NCI-H2227 (cell line): ENCODE measurements at regions not wholly inside any gene's neighbourhood (a gene's known extent, or its start where the extent isn't known, plus 50 kb on each side); places are given as distances from the start of the nearest gene placed in this dataset.

Experiments
- DNase-seq: peaks from one replicate; lab custom pipeline; 2025; ENCODE audit not compliant: unreplicated experiment; lab: John Stamatoyannopoulos, UW

DNA sequence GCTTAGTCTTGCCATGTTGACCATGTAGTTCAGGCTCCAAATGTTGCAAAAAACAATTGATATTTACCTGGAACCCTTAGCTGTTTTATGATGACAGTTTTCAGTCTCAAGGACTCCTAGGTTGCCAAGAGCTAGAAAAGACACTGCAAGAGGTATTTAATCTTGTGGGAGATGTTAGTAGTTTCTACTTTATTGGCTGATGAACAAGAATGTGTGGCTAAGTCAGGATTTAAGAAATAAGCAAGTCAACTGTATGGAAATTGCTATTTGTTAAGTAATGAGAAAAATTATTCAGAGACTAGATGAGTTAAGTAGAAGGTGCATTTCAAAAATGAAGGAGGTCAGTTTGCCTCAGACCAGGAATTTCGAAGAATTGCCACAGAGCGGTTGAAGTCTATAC is 639.7 kb upstream of the USP24 start:
- DNase-seq, result no peak

DNA sequence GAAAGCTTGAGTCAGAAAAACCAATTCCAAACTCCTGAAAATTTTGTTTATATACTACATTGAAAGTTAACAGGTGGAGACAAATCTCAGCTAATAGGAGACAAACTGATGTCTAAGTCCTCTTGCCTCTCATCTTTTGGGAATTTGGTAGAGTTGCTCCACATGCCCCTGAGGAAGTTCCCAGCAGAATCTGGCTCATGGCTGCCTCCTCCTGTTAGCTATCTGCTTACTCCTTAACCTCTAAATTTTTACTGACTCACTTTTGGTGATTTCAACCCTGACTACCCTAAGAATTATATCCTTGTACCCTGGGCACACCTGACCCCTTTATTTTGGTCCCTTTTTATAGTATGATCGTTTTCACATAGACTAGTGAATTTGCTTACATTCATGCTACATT is 633.7 kb upstream of the USP24 start:
- DNase-seq, result no peak

DNA sequence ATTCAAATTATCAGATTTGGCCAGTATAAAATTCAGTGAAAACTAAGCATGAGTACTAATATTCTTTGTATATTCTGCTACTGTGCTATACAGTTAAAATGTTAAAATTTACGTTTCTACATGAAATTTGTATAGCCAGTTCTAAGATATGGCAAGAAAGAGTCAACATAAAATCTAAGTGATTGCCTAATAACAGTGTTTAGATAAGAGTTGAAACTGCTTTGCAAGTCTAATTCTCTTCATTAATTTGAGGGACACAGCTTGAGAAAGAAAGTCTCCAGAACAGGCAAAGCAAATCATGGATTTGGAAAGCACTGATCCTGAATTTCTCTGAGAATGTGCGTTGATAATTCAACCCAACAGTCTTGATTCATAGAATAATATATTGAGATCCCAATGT is 630.9 kb upstream of the USP24 start:
- DNase-seq, result no peak

DNA sequence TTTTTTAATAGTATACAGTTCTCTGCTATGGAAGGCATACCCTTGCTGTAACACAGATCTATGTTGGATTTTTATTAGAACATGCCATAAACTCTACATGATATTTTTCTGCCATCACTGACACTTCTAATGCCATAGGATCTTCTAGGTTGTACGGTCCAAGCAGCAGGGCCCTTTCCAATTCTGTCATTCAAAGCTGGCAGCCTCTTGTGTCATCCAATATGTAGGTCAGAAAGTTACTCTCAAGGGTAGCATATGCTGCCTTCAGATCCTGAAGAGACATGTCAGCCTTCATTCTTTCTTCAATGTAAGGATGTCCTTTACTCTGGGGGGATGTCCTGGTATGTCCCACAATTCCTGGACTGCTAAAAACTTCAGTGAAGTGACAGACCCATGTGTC is 629.2 kb upstream of the USP24 start:
- DNase-seq, result no peak

DNA sequence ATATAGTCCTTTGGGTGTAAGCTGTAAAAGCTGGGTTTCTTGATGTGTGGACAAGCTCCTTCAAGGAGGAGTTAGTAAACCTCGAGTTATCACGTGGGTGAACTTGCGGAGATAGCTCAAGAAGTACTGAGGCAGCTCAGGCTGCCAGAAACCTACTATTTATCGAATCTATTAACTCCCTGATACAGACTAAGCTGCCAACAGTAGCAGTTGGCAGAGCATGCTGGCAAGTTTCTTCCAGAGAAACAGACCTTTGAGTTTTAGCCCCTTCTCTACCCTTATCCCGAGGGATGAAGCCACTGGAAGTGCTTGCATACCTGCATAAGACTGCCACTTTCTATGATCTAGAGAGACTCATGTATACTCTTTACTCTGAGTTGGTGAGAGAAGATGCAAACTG is 624.5 kb upstream of the USP24 start:
- DNase-seq, result no peak

DNA sequence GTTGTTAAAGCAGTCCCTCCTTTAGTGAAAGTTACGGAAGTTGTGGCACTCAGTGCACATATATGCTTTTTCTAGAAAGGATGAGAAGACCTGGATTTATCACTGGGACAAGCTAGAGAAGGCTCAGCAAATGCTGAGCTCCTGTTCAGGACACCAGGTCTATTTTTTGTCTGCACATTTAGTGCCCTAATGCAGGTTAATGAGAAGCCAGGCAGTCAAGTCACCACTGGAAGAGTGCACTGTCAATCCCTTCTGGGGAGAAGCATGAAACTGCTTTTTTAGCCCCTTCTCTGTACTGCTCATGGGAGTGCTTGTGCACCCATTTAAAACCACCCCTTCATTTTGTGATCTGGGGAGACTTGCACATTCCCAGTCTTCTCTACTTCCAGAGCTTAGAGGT is 624.1 kb upstream of the USP24 start:
- no peak for DNase-seq

DNA sequence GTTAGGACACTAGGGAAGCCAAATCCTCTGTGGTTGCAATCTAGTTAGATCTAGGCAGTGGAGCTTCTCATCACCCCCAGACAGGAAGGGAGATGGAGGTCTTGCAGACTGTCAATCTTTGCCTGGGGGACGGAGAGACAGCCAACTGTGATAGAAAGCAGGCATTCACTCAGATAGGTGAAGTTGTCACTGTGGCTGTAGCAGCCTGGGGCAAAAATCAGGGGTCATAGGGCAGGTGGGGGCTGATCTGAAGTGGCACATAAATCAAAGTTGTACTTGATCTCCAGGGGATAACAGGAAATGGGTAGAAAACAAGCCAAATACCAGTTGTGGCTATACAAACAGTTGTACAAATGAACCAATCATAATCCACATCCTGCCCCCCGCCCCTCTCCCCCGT is 620.9 kb upstream of the USP24 start:
- no peak for DNase-seq

DNA sequence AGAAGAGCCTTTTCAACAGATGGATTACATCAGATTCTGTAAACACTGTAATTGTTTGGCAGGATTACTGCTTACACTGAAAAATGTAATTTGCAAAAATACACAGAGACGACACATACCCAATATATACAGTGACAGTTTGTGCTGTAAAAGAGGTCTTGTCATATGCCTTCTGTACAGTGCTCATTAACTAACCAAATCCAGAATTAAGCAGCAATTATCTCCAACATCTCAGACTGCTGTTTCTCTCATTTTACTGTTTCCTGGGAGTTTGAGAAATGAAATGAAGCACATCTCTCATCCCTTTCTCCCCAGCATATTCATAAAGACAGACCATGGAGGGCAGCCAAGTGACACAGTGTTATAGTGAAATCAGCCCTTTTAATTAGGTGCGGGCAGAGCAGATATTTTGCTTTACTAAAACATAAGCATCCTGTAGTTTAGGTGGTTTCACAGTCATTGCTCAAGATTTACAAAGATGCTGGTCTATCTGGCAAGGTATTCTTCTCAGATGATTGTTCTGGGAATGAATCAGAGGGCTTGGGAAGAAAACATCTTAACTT is 618.4 kb upstream of the USP24 start:
- DNase-seq, result no peak

DNA sequence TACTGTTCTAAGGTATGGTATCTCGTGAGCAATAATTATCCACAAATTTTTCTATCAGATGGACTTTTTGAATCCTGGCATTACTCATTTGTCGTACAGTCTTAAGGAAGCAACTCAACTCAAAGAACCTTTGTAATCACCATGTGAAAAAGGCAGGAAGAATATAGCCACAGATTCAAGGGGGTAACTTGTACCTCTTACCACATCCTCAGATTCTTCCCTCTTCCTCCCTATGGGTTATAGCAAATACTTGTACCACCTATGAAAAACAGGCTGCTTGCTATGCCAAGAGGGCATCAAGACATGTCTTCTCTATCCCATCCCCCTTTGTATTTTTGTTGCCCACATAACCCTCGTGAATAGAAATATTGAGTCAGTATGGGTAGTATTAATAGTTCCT is 616.6 kb upstream of the USP24 start:
- DNase-seq, result no peak

DNA sequence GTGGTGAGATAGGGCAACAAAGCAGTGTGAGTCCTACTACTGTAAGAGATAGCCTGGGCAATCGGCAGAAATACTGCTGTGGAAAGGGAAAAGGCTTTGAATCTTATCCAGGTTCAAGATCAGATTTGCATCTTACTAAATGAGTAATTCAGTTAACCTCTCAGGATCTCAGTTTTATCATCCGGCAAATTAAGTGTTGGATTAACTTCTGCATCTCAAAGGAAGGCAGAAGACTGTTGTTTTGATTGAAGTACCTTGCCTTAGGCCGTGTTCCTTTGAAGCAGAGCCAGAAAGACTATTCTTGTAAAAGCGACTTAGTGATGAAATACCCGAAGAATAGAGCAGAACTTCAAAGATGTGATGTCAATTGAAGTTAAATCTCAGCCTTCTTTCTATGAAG is 612.9 kb upstream of the USP24 start:
- no peak for DNase-seq

DNA sequence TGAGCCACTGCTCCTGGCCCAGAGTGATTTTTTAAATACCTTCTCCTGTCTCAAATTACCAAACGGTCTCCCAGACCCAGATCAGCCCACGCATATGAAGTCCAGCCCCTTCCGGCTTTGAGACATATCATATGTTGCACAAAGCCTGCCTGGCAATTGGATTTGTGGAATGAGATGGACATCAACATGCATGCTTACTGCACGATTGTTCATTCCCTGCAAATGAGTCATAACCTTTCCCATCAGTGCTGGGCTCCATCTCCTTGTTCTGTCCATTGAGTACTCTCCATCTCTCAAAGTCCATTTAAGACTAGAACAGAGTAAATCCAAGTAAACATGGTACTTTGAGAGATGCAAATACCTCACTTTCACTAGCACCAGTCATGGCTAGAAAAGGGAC is 612.2 kb upstream of the USP24 start:
- no peak for DNase-seq

DNA sequence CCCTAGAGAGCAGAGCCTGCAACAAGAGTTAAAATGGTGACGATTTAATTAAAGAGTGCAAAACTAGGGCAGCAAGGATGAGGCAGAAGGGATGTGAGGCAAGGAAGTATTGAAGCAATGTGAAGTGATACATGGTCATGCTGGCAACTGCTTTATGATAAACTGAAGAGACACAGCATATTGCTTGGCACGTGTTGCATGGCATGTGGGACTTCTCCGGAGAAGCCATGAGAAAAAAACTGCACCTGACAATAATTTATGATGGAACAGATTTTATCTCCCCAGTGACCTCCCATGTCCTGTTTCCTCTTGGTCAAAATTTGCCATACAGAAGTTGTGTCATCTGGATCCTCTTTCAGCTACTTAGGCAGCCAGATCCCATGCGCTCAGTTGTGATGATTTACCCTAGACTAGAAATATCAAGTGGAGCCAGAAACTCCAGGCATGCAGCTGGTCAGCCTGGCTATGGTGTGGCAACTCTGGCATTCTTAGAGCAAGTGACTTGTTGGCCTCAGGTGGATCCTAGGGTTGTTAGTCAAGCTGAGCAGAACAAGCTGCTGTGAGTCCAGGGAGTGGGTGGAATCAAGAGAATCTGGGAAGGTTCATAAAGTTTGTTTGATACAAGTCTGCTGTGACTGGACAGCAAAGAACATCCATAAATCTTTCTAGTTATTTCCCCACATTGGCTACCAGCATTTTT is 611.4 kb upstream of the USP24 start:
- no peak for DNase-seq

DNA sequence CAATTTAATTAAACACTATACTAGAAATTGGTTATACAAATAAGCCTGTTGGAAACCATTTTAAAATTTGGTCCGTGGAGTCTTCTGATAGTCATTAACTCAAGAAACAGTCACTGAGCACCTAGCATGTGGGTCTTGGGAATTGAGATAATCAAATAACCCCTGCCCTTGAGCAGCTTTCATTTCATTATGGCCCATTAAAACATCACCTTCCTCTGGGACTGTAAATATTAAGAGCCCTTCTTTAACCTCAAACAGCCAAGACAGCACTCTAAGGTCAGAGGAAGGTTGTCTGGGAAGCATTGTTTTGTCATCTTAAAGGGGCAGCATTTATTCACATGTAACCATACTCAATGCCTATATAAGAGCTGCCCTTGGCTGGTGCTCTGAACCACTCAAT is 610.3 kb upstream of the USP24 start:
- DNase-seq, result no peak

DNA sequence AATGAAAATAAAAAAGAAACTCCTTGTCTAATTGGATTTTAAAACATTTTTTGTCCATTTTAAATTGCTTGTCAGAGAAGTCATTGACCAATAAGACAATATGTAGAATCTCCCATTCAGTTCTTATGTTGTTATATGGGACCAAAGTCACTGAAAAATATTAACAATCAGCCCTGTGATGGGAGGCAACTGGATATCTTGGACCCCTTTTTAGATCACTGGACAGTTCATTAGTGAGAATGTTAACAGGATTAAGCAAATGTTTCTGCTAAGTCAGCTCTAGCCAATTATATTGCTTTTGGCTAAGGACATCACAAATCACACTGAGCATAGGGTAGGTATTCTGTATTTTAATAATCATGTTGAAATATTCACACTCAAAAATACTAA is 609.1 kb upstream of the USP24 start:
- DNase-seq, result no peak

DNA sequence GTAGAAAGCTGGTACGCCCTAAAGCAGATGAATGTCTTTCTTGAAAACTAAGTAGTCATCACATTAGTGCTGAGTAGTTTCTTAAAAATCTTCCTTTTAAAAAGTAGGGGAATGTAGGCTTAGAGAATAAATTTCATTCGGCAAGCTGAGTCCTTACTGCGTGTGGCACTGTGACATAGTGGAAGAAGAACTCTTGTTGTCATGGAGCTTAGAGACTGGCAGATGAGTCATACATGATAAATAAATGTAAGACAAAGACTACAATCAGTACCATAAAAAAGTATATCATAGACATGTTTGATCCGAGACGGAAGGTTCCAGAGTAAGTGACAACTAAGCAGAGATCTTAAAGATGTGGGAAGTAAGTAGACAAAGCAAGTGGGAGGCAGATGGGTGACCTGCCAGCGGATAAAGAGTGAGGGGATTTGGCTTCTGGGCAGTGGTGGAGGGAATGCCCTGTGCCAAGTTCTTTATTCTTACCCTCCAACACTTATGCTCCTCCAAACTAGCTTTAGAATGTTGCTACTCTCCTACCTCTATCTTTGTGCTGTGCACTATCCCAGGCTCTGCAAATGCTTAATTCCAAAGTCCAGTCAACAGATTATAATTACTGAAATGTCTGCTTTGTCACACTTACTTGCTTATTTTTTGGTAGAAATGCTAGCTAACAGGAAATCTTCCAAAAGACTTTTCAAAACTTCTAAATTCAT is 608.5 kb upstream of the USP24 start:
- DNase-seq, result no peak

DNA sequence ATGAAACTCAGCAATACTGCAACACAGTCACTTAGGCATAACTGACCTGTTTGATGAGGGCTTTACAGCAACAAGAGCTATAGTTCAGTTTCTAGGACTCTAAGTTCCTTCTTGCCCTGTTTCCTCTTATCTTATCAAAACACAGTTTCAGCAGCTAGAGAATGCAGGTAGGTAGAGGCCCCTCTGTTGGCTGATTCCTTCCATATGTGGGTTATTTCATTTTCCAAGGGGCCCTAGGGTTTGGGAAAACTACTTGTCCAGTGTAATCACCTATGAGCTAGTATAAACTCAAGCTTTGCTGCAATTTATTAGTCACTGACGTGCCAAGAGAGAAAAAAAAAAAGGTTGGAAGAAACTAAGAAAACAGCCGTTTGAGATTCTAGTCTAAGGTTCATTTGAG is 607.7 kb upstream of the USP24 start:
- DNase-seq, result no peak

DNA sequence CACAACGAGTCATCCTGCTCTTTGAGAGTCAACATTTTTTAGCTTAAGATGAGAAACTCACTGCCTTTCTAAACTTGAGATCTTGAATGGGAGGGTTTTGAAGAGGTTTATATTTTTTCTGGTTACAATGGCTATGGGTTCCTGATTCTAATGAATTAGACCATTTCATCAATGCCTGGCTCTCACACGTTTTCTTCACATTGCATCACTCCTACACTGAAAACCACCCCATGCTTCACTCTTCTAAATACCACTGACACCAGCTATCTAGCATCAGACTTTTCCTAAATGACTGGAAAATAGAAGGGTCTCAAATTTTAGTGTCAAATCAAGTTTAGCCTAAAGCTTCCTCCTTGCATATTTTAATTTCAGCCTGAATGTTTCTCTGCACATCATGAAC is 606.1 kb upstream of the USP24 start:
- DNase-seq, result no peak

DNA sequence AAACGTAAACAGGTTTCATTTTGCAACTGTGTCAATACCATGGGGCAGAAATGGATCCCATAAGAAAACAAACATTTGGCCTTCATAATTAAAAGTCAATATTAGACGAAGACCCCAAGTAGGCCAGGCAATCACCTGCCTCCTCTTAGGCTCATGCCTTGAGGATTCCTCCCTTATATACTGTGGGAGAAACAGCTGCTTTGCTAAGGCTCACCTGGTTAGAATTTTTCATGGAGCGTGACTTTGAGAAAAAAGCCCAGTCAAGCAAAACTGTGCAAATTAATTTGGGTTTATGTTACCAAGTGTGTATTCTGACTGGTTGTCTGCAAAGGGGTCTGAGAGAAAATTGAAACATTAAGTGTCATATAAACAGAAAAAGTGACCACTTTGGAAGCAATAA is 605.3 kb upstream of the USP24 start:
- no peak for DNase-seq

DNA sequence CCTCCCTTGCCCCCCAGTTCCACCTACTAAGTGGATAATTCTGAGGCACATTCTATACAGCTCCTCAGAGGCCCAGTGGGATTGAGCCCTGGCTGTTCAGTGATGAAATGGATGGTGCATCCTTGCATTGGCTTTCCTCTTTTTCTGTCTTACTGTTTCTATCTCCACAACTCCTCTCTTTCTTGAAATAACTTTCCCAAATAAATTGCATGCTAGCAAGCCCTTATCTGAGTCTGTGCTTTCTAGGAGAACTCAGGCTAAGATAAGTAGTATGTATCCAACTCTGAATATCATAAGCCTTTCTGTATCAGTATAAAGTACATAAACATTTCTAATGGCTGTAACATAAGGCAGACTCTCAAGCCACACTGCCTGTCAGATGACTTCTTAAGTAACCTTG is 603.8 kb upstream of the USP24 start:
- DNase-seq, result no peak

DNA sequence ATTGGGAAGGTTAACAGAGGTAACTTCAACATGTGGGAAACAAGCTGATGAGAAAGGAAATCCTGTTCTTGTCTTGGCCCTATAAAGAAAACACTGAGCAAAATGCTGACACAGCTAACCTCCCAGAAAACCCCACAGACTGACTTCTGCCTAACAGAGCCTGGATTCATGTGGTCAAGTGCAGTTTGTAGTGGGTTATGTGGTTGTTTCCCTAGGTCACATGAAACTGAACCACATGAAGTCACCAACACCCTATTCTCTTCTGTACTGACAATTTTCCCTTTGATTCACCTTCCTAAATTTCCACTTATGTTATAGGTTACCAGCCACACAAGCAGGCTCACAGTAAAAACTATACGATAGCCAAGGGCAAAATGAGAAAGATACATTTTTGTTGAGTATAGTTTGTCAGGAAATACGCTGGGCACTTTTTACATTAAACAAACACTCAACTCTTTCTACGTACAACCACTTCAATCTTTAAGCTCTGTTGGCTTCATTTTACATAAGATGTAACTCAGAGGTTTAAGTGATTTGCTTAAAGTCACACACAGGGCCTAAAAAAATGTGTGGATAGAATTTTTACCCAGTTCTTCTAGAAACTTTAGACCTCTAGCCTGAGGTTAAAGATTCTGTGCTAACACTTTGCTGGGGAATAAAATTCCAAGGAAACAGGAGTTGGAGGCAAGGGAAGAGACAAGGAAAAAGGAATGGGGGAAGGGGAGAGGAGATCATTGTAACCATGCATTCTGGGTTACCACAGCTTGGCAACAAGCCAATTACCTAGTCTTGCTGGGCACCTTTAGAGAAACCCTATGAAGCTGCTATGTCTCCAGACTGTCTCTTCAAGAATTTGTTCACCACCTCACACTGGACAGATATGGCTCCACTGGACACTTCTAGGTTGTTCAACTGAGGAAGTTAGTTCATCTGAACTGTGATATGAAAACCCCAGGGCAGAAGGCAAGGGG is 601.6 kb upstream of the USP24 start:
- DNase-seq, result no peak

DNA sequence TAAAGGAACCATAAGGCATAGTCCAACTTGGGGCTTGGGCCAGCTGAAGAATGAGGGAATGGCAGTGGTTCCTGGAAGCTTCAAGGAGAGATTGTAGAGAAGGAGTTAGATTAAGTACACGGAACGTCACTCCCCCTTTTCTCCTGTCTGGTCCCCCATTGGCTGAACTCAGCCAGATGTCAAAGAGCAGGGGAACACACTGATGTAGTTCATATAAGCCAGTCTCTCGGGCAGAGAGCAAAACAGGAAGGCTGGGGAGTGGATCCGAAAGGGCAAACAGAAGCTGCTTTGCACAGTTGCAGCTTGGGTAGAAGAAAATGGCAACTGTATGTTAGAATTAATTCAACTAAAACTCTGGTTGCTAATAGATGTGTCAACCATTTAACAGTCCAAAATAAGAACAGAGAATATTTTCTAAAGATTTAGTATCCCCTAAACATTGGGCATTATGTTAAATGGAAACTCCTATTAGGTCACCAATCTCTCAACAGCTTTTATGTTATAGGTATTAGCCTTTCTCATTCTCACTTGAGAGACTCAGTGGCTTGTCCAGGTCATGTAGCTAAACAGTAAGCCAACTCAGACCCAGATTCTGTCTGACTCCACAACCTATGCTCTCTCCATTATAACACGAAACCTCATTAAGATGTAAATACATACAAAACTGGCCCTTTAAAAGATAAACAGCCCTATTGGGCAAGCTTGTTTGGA is 600.7 kb upstream of the USP24 start:
- DNase-seq, result no peak
